GM12878 (cell line): ENCODE measurements at regions not wholly inside any gene's neighbourhood (a gene's known extent, or its start where the extent isn't known, plus 50 kb on each side); places are given as distances from the start of the nearest gene placed in this dataset.

Experiments
- ATAC-seq: fragments of 200-7000 bp; cut with Tn5 transposase; 3 replicates; pipeline ENCODE4 v1.9.1; 2020; ENCODE audit warnings: mild to moderate bottlenecking, moderate library complexity
- BruUV-seq: library from RNA; stranded (reverse); fragments of 400-500 nt; replicated peaks from 2 replicates; lab custom pipeline; 2021; lab: Mats Ljungman, UMichigan
- CTCF ChIA-PET: fragments of 300-600 bp; sonication (Branson Sonifier 250); formaldehyde crosslinking; extraction: SDS; loops from one replicate; lab custom pipeline; 2021; ENCODE audit warnings: inconsistent platforms; lab: Yijun Ruan, JAX
- POLR2A ChIA-PET: fragments of 350-600 bp; formaldehyde crosslinking; extraction: SDS; loops from one replicate; lab custom pipeline; 2021; ENCODE audit warnings: inconsistent platforms; lab: Charles Lee
- RAD21 ChIA-PET: fragments of 300-600 bp; sonication (Branson Sonifier 250); formaldehyde crosslinking; loops from one replicate; lab custom pipeline; 2023; ENCODE audit warnings: antibody characterized with exemption; ENCODE audit not compliant: unreplicated experiment; lab: Charles Lee
- SMC1A ChIA-PET: fragments of 300-600 bp; sonication (Branson Sonifier 250); formaldehyde crosslinking; loops from one replicate; lab custom pipeline; 2023; ENCODE audit not compliant: unreplicated experiment, uncharacterized antibody; lab: Charles Lee
- DNase-seq: peaks from one replicate; pipeline ENCODE4 v3.0.0-alpha.2; 2011; ENCODE audit warnings: low read depth, low spot score
- FAIRE-seq: peaks from 3 replicates; lab custom pipeline; 2011; peaks lifted over from hg19 to GRCh38; lab: Jason Lieb, UNC
- H2AFZ ChIP-seq: 2 replicates; pipeline ENCODE4 v1.6.0; 2011; ENCODE audit warnings: low read depth, low read length, control low read depth; ENCODE audit not compliant: control insufficient read depth
- H3K27ac ChIP-seq: 2 replicates; pipeline ENCODE4 v1.5.1; 2011; ENCODE audit warnings: control low read depth; ENCODE audit not compliant: control insufficient read depth, insufficient read depth
- H3K27me3 ChIP-seq, 2 experiments: replicated peaks in 1 of 2; 2 replicates each; pipeline versions ENCODE4 v1.6.0 to v1.6.1; 2011; ENCODE audit warnings: low read length in 1 of 2; ENCODE audit not compliant: control insufficient read depth in 2 of 2, insufficient read depth in 2 of 2
- H3K36me3 ChIP-seq, 2 experiments: 2 replicates each; pipeline ENCODE4 v1.5.1; 2011; ENCODE audit warnings: low read length in 1 of 2; ENCODE audit not compliant: control insufficient read depth in 2 of 2, insufficient read depth in 2 of 2
- H3K4me1 ChIP-seq: 2 replicates; pipeline ENCODE4 v1.6.1; 2011; ENCODE audit warnings: mild to moderate bottlenecking, low read length, moderate library complexity, mixed read lengths; ENCODE audit not compliant: control insufficient read depth, insufficient read depth
- H3K4me2 ChIP-seq: 2 replicates; pipeline ENCODE4 v1.6.0; 2011; ENCODE audit warnings: control low read depth; ENCODE audit not compliant: control insufficient read depth, insufficient read depth
- H3K4me3 ChIP-seq: fragments of 200-600 bp; sonication (generic); 2 replicates; pipeline ENCODE4 v1.5.1; 2016
- H3K79me2 ChIP-seq: 2 replicates; pipeline ENCODE4 v1.6.0; 2011; ENCODE audit warnings: low read length; ENCODE audit not compliant: control insufficient read depth, insufficient read depth
- H3K9ac ChIP-seq: 2 replicates; pipeline ENCODE4 v1.8.0; 2011; ENCODE audit warnings: low read length, control low read depth, mixed read lengths; ENCODE audit not compliant: control insufficient read depth, insufficient read depth
- H3K9me3 ChIP-seq: replicated peaks from 3 replicates; pipeline ENCODE4 v1.5.1; 2011; ENCODE audit warnings: mild to moderate bottlenecking, low read length; ENCODE audit not compliant: control insufficient read depth, insufficient read depth
- H4K20me1 ChIP-seq: 2 replicates; pipeline ENCODE4 v1.6.0; 2011; ENCODE audit not compliant: control insufficient read depth, insufficient read depth
- CBX5 ChIP-seq: sonication (generic); IDR thresholded peaks from 2 replicates; pipeline ENCODE4 v1.6.1; 2016; ENCODE audit warnings: low read depth, moderate library complexity, mild to moderate bottlenecking, inconsistent platforms
- ELK1 ChIP-seq: IDR thresholded peaks from 2 replicates; pipeline ENCODE4 v1.6.1; 2012; ENCODE audit warnings: low read depth, low read length, improper control_type of control experiment
- ESRRA ChIP-seq: IDR thresholded peaks from 2 replicates; pipeline ENCODE4 v1.6.1; 2012; ENCODE audit warnings: mild to moderate bottlenecking, low read length, improper control_type of control experiment
- ETV6 ChIP-seq, 2 experiments: fragments of 450-650 bp in 1 of 2; IDR thresholded peaks in 1 of 2; conservative IDR thresholded peaks in 1 of 2; 2 replicates each; pipeline ENCODE4 v1.6.1; 2014; ENCODE audit warnings: antibody characterized with exemption in 1 of 2, borderline replicate concordance in 1 of 2, low read depth in 1 of 2, mild to moderate bottlenecking in 1 of 2, moderate library complexity in 1 of 2
- MTA3 ChIP-seq: IDR thresholded peaks from 2 replicates; pipeline ENCODE4 v1.6.1; 2012; ENCODE audit warnings: low read length, inconsistent platforms, borderline replicate concordance
- PAX8 ChIP-seq: fragments of 450-650 bp; IDR thresholded peaks from 2 replicates; pipeline ENCODE4 v1.6.1; 2017; ENCODE audit warnings: mild to moderate bottlenecking, moderate library complexity
- POLR2AphosphoS5 ChIP-seq: IDR thresholded peaks from 2 replicates; pipeline ENCODE4 v1.6.1; 2011; ENCODE audit warnings: mild to moderate bottlenecking, low read length, inconsistent platforms
- STAT3 ChIP-seq: IDR thresholded peaks from 2 replicates; pipeline ENCODE4 v1.6.1; 2011; ENCODE audit warnings: low read depth, low read length, improper control_type of control experiment
- YY1 ChIP-seq: IDR thresholded peaks from 2 replicates; pipeline ENCODE4 v1.6.1; 2011; ENCODE audit warnings: low read depth, mild to moderate bottlenecking, low read length
- ZNF622 ChIP-seq: fragments of 450-650 bp; IDR thresholded peaks from 2 replicates; pipeline ENCODE4 v1.6.1; 2017; ENCODE audit warnings: mild to moderate bottlenecking, inconsistent platforms
- WGBS: methylation state at CpG from one replicate; pipeline ENCODE4 v1.1.6; 2016; ENCODE audit warnings: low lambda C conversion rate; ENCODE audit not compliant: insufficient replicate concordance, insufficient coverage; ENCODE audit errors: missing lambda C conversion rate; 5-methylcytosine and 5-hydroxymethylcytosine counted together
- in situ Hi-C: fragments of 300-500 bp; cut with MboI; formaldehyde crosslinking; loops from 9 replicates; pipeline ENCODE4 v1.14.3; 2018; ENCODE audit warnings: mixed read lengths
- intact Hi-C: fragments of 100-400 bp; cut with micrococcal nuclease; formaldehyde crosslinking; loops from one replicate; pipeline ENCODE4 v1.14.2; 2022; ENCODE audit not compliant: unreplicated experiment
- TF ChIP-seq, protein P1 (sequence below): fragments of 450-650 bp; IDR thresholded peaks from 2 replicates; pipeline ENCODE4 v1.6.1; 2017; ENCODE audit warnings: mild to moderate bottlenecking, moderate library complexity
- TF ChIP-seq, protein P2 (sequence below): fragments of 450-650 bp; IDR thresholded peaks from 2 replicates; pipeline ENCODE4 v1.6.1; 2017; ENCODE audit warnings: low read depth, mild to moderate bottlenecking, moderate library complexity

GRCh38 chr14:55948399-55948798 lies 169.8 kb upstream of the PELI2 start:
- CTCF ChIA-PET = no interaction called here
- H2AFZ ChIP-seq = no peak overlapping the region
- no peaks in the 10 kb centered on the region for H3K4me1 ChIP-seq
- SMC1A ChIA-PET = no interaction called here
- DNase-seq (no peak), ATAC-seq (no peak), FAIRE-seq (no peak)
- TF ChIP-seq, protein P1, sequence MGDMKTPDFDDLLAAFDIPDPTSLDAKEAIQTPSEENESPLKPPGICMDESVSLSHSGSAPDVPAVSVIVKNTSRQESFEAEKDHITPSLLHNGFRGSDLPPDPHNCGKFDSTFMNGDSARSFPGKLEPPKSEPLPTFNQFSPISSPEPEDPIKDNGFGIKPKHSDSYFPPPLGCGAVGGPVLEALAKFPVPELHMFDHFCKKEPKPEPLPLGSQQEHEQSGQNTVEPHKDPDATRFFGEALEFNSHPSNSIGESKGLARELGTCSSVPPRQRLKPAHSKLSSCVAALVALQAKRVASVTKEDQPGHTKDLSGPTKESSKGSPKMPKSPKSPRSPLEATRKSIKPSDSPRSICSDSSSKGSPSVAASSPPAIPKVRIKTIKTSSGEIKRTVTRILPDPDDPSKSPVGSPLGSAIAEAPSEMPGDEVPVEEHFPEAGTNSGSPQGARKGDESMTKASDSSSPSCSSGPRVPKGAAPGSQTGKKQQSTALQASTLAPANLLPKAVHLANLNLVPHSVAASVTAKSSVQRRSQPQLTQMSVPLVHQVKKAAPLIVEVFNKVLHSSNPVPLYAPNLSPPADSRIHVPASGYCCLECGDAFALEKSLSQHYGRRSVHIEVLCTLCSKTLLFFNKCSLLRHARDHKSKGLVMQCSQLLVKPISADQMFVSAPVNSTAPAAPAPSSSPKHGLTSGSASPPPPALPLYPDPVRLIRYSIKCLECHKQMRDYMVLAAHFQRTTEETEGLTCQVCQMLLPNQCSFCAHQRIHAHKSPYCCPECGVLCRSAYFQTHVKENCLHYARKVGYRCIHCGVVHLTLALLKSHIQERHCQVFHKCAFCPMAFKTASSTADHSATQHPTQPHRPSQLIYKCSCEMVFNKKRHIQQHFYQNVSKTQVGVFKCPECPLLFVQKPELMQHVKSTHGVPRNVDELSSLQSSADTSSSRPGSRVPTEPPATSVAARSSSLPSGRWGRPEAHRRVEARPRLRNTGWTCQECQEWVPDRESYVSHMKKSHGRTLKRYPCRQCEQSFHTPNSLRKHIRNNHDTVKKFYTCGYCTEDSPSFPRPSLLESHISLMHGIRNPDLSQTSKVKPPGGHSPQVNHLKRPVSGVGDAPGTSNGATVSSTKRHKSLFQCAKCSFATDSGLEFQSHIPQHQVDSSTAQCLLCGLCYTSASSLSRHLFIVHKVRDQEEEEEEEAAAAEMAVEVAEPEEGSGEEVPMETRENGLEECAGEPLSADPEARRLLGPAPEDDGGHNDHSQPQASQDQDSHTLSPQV = no peak
- TF ChIP-seq PAX8 (no peak), CBX5 (no peak), POLR2AphosphoS5 (no peak), MTA3 (no peak), ELK1 (no peak), YY1 (no peak), ZNF622 (no peak), ESRRA (no peak), ETV6 (conservative IDR thresholded peaks at IDR 0.05 in 1 of 2, IDR thresholded peaks at IDR 0.05 in 1 of 2; ENCODE audit: borderline replicate concordance in 1 of 2, low read depth in 1 of 2) (no peak), STAT3 (no peak)
- TF ChIP-seq, protein P2, sequence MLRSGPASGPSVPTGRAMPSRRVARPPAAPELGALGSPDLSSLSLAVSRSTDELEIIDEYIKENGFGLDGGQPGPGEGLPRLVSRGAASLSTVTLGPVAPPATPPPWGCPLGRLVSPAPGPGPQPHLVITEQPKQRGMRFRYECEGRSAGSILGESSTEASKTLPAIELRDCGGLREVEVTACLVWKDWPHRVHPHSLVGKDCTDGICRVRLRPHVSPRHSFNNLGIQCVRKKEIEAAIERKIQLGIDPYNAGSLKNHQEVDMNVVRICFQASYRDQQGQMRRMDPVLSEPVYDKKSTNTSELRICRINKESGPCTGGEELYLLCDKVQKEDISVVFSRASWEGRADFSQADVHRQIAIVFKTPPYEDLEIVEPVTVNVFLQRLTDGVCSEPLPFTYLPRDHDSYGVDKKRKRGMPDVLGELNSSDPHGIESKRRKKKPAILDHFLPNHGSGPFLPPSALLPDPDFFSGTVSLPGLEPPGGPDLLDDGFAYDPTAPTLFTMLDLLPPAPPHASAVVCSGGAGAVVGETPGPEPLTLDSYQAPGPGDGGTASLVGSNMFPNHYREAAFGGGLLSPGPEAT = no peak
- in situ Hi-C loops = no loop called here
- H3K36me3 ChIP-seq = no peaks in the 10 kb centered on the region
- no peak overlapping the region for H3K4me2 ChIP-seq
- H3K27me3 ChIP-seq = no peaks in the 10 kb centered on the region
- no peaks in the 10 kb centered on the region for H3K79me2 ChIP-seq
- POLR2A ChIA-PET = no interaction called here
- H4K20me1 ChIP-seq = no peaks in the 10 kb centered on the region
- RAD21 ChIA-PET = no interaction called here
- H3K9ac ChIP-seq = no peak overlapping the region
- H3K27ac ChIP-seq = no peak overlapping the region
- no peak overlapping the region for H3K4me3 ChIP-seq
- no TSS peak for BruUV-seq
- intact Hi-C loops = no loop called here
- 9% methylated on average over 3 of the region's 3 CpGs for WGBS
- H3K9me3 ChIP-seq = no peaks in the 10 kb centered on the region
